Neuronal stem cell (in vitro differentiated cells): ENCODE measurements at regions not wholly inside any gene's neighbourhood (a gene's known extent, or its start where the extent isn't known, plus 50 kb on each side); places are given as distances from the start of the nearest gene placed in this dataset.
A peak's percentile ranks its signal among the peaks of the same experiment; 100 is the strongest.

Source experiments
- DNase-seq: peaks from one replicate; pipeline ENCODE4 v3.0.0-alpha.2; 2013; ENCODE audit warnings: low spot score
- H2AFZ ChIP-seq: one replicate; pipeline ENCODE4 v1.6.1; 2013; ENCODE audit warnings: mild to moderate bottlenecking, low read length, inconsistent platforms
- H2AK5ac ChIP-seq: 2 replicates; pipeline ENCODE4 v1.6.1; 2013; ENCODE audit warnings: low read depth, mild to moderate bottlenecking, inconsistent platforms, low read length, moderate library complexity, mixed read lengths
- H2BK120ac ChIP-seq: 2 replicates; pipeline ENCODE4 v1.6.1; 2013; ENCODE audit warnings: low read depth, mild to moderate bottlenecking, inconsistent platforms, low read length, moderate library complexity, mixed read lengths
- H2BK12ac ChIP-seq: one replicate; pipeline ENCODE4 v1.6.1; 2013; ENCODE audit warnings: low read length, inconsistent platforms
- H2BK15ac ChIP-seq: 2 replicates; pipeline ENCODE4 v1.6.1; 2013; ENCODE audit warnings: mild to moderate bottlenecking, low read length, inconsistent platforms, mixed read lengths
- H2BK5ac ChIP-seq: one replicate; pipeline ENCODE4 v1.6.1; 2013; ENCODE audit warnings: inconsistent platforms, mild to moderate bottlenecking, low read length, moderate library complexity
- H3K14ac ChIP-seq: one replicate; pipeline ENCODE4 v1.6.1; 2013; ENCODE audit warnings: low read length, inconsistent platforms
- H3K18ac ChIP-seq: 2 replicates; pipeline ENCODE4 v1.6.1; 2013; ENCODE audit warnings: low read length, inconsistent platforms
- H3K23ac ChIP-seq: 2 replicates; pipeline ENCODE4 v1.6.1; 2013; ENCODE audit warnings: low read depth, mild to moderate bottlenecking, mixed read lengths, low read length, inconsistent platforms; ENCODE audit not compliant: poor library complexity
- H3K27ac ChIP-seq: replicated peaks from 3 replicates; pipeline ENCODE4 v1.5.1; 2013; ENCODE audit warnings: low read length, inconsistent platforms
- H3K27me3 ChIP-seq, 3 experiments: 2 replicates each; pipeline ENCODE4 v1.6.1; 2013; ENCODE audit warnings: low read length in 3 of 3, mild to moderate bottlenecking in 2 of 3, inconsistent platforms in 1 of 3, low read depth in 1 of 3, mixed read lengths in 1 of 3, moderate library complexity in 1 of 3; ENCODE audit not compliant: control insufficient read depth in 3 of 3, insufficient read depth in 3 of 3
- H3K36me3 ChIP-seq, 2 donors: replicated peaks in 1 of 2; 2 replicates each; pipeline ENCODE4 v1.6.1; 2013; ENCODE audit warnings: low read length in 2 of 2; ENCODE audit not compliant: control insufficient read depth in 2 of 2, insufficient read depth in 2 of 2
- H3K4ac ChIP-seq: 2 replicates; pipeline ENCODE4 v1.6.1; 2013; ENCODE audit warnings: inconsistent platforms, mild to moderate bottlenecking, low read length, moderate library complexity
- H3K4me1 ChIP-seq, 2 donors: 1 replicate in 1 of 2; 2 replicates in 1 of 2; pipeline ENCODE4 v1.6.1; 2013; ENCODE audit warnings: low read length in 2 of 2, low read depth in 1 of 2; ENCODE audit not compliant: control insufficient read depth in 2 of 2, insufficient read depth in 1 of 2
- H3K4me2 ChIP-seq: one replicate; pipeline ENCODE4 v1.6.1; 2013; ENCODE audit warnings: mild to moderate bottlenecking, low read length, inconsistent platforms; ENCODE audit not compliant: insufficient read depth, poor library complexity, severe bottlenecking
- H3K4me3 ChIP-seq, 2 donors: 2 replicates each; pipeline ENCODE4 v1.5.1; 2013; ENCODE audit warnings: low read length in 2 of 2, mild to moderate bottlenecking in 2 of 2, inconsistent platforms in 1 of 2, moderate library complexity in 1 of 2
- H3K79me1 ChIP-seq: one replicate; pipeline ENCODE4 v1.6.1; 2013; ENCODE audit warnings: low read depth, mild to moderate bottlenecking, inconsistent platforms, low read length, moderate library complexity
- H3K9ac ChIP-seq: one replicate; pipeline ENCODE4 v1.6.1; 2013; ENCODE audit warnings: mild to moderate bottlenecking, low read depth, low read length, inconsistent platforms; ENCODE audit not compliant: poor library complexity
- H3K9me3 ChIP-seq, 2 donors: replicated peaks in 1 of 2; 2 replicates each; pipeline versions ENCODE3 to v1.6.1; 2013; ENCODE audit warnings: low read length in 2 of 2, mild to moderate bottlenecking in 2 of 2, inconsistent platforms in 1 of 2, low read depth in 1 of 2, mixed read lengths in 1 of 2, moderate library complexity in 1 of 2; ENCODE audit not compliant: control insufficient read depth in 2 of 2, insufficient read depth in 1 of 2
- H4K8ac ChIP-seq: one replicate; pipeline ENCODE4 v1.6.1; 2013; ENCODE audit warnings: low read depth, mild to moderate bottlenecking, inconsistent platforms, low read length, moderate library complexity
- H4K91ac ChIP-seq: one replicate; pipeline ENCODE4 v1.6.1; 2013; ENCODE audit warnings: low read length, low read depth, mild to moderate bottlenecking, inconsistent platforms; ENCODE audit not compliant: poor library complexity
- WGBS, 2 donors: extraction: QIAGEN DNeasy Blood & Tissue Kit; methylation state at CpG; one replicate each; pipeline ENCODE4 v1.1.7; 2013; ENCODE audit warnings: missing lambda C conversion rate in 2 of 2, mixed read lengths in 1 of 2; ENCODE audit not compliant: insufficient read length in 2 of 2, insufficient replicate concordance in 1 of 2; ENCODE audit errors: extremely low coverage in 2 of 2; 5-methylcytosine and 5-hydroxymethylcytosine counted together

GRCh38 chr11:21969841-21970240 lies 223.0 kb upstream of the ANO5 start:
- peaks cover 0 to 1% of the 10 kb centered on the region in 2 donors for H3K9me3 ChIP-seq
- no peak overlapping the region for H3K14ac ChIP-seq
- H4K8ac ChIP-seq, result no peak overlapping the region
- H2BK120ac ChIP-seq, result no peak overlapping the region
- H2AK5ac ChIP-seq, result no peak overlapping the region
- no peaks in the 10 kb centered on the region for H3K79me1 ChIP-seq
- WGBS, 2 donors, result no CpG with 5 or more reads among the region's 3 CpGs
- no peak overlapping the region for H2BK15ac ChIP-seq
- no peak for DNase-seq
- no peak overlapping the region for H3K4ac ChIP-seq
- H3K9ac ChIP-seq, result no peak overlapping the region
- no peak overlapping the region for H2BK5ac ChIP-seq
- H3K4me3 ChIP-seq, result no peak overlapping the region
- H2BK12ac ChIP-seq, result no peak overlapping the region
- no peak overlapping the region for H3K18ac ChIP-seq
- no peaks in the 10 kb centered on the region for H3K36me3 ChIP-seq
- H3K4me1 ChIP-seq, result no peaks in the 10 kb centered on the region
- no peak overlapping the region for H2AFZ ChIP-seq
- H3K27ac ChIP-seq, result no peak overlapping the region
- H3K23ac ChIP-seq, result no peak overlapping the region
- H3K4me2 ChIP-seq, result no peak overlapping the region
- no peaks in the 10 kb centered on the region for H3K27me3 ChIP-seq
- H4K91ac ChIP-seq, result no peak overlapping the region

GRCh38 chr11:21975242-21975641 lies 217.6 kb upstream of the ANO5 start:
- H3K4me2 ChIP-seq, result no peak overlapping the region
- no peak overlapping the region for H3K4me3 ChIP-seq
- no peaks in the 10 kb centered on the region for H3K4me1 ChIP-seq
- H3K9me3 ChIP-seq, result no peaks in the 10 kb centered on the region
- H2BK15ac ChIP-seq, result no peak overlapping the region
- H2BK5ac ChIP-seq, result no peak overlapping the region
- H3K27ac ChIP-seq, result no peak overlapping the region
- no peak overlapping the region for H3K18ac ChIP-seq
- H4K91ac ChIP-seq, result no peak overlapping the region
- H3K27me3 ChIP-seq, result no peaks in the 10 kb centered on the region
- DNase-seq, result peak; percentile 8
- no peak overlapping the region for H4K8ac ChIP-seq
- H2BK120ac ChIP-seq, result no peak overlapping the region
- H3K36me3 ChIP-seq, result no peaks in the 10 kb centered on the region
- WGBS, 2 donors, result no CpG with 5 or more reads among the region's 2 CpGs
- no peak overlapping the region for H3K23ac ChIP-seq
- H2AK5ac ChIP-seq, result no peak overlapping the region
- H3K14ac ChIP-seq, result no peak overlapping the region
- no peak overlapping the region for H3K9ac ChIP-seq
- no peaks in the 10 kb centered on the region for H3K79me1 ChIP-seq
- H3K4ac ChIP-seq, result no peak overlapping the region
- H2AFZ ChIP-seq, result no peak overlapping the region
- no peak overlapping the region for H2BK12ac ChIP-seq

DNA sequence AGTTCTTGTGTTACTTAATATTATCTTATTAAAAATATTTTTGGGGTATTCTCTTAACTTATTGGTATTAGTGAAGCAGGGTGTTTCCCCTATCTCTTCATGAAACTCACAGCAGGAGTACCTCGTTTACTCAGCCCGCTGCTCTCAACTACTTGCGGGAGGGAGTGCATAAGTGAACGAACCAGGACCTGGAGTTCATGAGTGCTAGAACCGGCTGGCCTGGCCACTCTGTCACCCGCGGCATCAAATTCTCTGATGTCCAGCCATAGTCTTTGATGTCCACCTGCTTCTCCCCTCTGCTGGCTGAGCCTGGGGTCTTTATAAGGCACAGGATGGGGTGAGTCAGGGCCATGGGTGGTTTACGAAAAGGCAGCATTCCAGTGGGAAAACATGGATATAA lies 216.7 kb upstream of the ANO5 start:
- H3K27ac ChIP-seq, result no peak overlapping the region
- H4K91ac ChIP-seq, result no peak overlapping the region
- DNase-seq, result no peak
- H3K4ac ChIP-seq, result no peak overlapping the region
- H2BK12ac ChIP-seq, result no peak overlapping the region
- no peaks in the 10 kb centered on the region for H3K4me1 ChIP-seq
- no CpG with 5 or more reads among the region's 8 CpGs for WGBS, 2 donors
- H2BK120ac ChIP-seq, result no peak overlapping the region
- H2BK15ac ChIP-seq, result no peak overlapping the region
- H3K9me3 ChIP-seq, result no peaks in the 10 kb centered on the region
- H2BK5ac ChIP-seq, result no peak overlapping the region
- H3K18ac ChIP-seq, result no peak overlapping the region
- H3K27me3 ChIP-seq, result no peaks in the 10 kb centered on the region
- no peak overlapping the region for H3K23ac ChIP-seq
- no peak overlapping the region for H3K14ac ChIP-seq
- H3K4me2 ChIP-seq, result no peak overlapping the region
- H3K9ac ChIP-seq, result no peak overlapping the region
- H2AFZ ChIP-seq, result no peak overlapping the region
- no peak overlapping the region for H4K8ac ChIP-seq
- no peak overlapping the region for H2AK5ac ChIP-seq
- H3K36me3 ChIP-seq, result no peaks in the 10 kb centered on the region
- no peaks in the 10 kb centered on the region for H3K79me1 ChIP-seq
- no peak overlapping the region for H3K4me3 ChIP-seq

DNA sequence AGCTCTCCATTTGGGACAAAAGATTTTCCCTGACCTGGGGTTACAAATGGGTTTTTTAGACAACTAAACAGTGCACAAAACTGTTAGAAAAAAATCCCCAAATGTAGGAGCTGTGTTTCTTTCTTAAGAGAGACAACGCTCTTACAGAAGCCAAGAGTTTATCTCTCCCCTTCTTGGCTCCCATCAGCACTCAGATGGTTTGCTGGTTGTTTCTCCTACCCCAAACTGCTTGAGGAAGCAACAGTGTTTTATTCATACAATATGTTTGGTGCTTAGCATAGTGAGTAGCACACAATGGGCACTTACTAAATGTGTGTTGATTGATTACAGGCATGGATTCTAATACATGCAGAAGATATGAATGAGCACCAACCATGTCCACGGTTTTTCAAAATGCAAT lies 209.5 kb upstream of the ANO5 start:
- no peak overlapping the region for H3K27ac ChIP-seq
- no peak overlapping the region for H4K8ac ChIP-seq
- no peak overlapping the region for H2AFZ ChIP-seq
- no peak overlapping the region for H2BK15ac ChIP-seq
- H3K36me3 ChIP-seq, result no peaks in the 10 kb centered on the region
- no peaks in the 10 kb centered on the region for H3K79me1 ChIP-seq
- no peak overlapping the region for H3K9ac ChIP-seq
- no peak overlapping the region for H4K91ac ChIP-seq
- H3K4ac ChIP-seq, result no peak overlapping the region
- H3K4me3 ChIP-seq, result no peak overlapping the region
- H2BK120ac ChIP-seq, result no peak overlapping the region
- H2AK5ac ChIP-seq, result no peak overlapping the region
- H3K18ac ChIP-seq, result no peak overlapping the region
- no peak for DNase-seq
- no CpG with 5 or more reads among the region's 2 CpGs for WGBS, 2 donors
- no peaks in the 10 kb centered on the region for H3K9me3 ChIP-seq
- no peaks in the 10 kb centered on the region for H3K27me3 ChIP-seq
- H3K14ac ChIP-seq, result no peak overlapping the region
- H2BK5ac ChIP-seq, result no peak overlapping the region
- no peak overlapping the region for H3K4me2 ChIP-seq
- no peak overlapping the region for H2BK12ac ChIP-seq
- H3K23ac ChIP-seq, result no peak overlapping the region
- no peaks in the 10 kb centered on the region for H3K4me1 ChIP-seq
